Loucy (cell line): ENCODE measurements at regions not wholly inside any gene's neighbourhood (a gene's known extent, or its start where the extent isn't known, plus 50 kb on each side); places are given as distances from the start of the nearest gene placed in this dataset.

Experiments
- H2AFZ ChIP-seq: fragments of 200-600 bp; sonication (generic); 2 replicates; pipeline ENCODE4 v1.6.0; 2016; ENCODE audit warnings: antibody characterized with exemption, mild to moderate bottlenecking, low read length, moderate library complexity
- H3F3A ChIP-seq: fragments of 200-600 bp; 2 replicates; pipeline ENCODE4 v1.6.0; 2016; ENCODE audit warnings: antibody characterized with exemption, low read depth, mild to moderate bottlenecking
- H3K27me3 ChIP-seq: fragments of 200-600 bp; sonication (generic); 2 replicates; pipeline ENCODE4 v1.6.1; 2014; ENCODE audit warnings: low read length, mild to moderate bottlenecking; ENCODE audit not compliant: insufficient read depth, poor library complexity, severe bottlenecking
- H3K36me3 ChIP-seq: fragments of 200-600 bp; sonication (generic); 2 replicates; pipeline ENCODE4 v1.6.1; 2016; ENCODE audit warnings: low read length; ENCODE audit not compliant: insufficient read depth
- H3K4me1 ChIP-seq: fragments of 200-600 bp; sonication (generic); 2 replicates; pipeline ENCODE4 v1.5.1; 2014; ENCODE audit warnings: low read length, mild to moderate bottlenecking; ENCODE audit not compliant: insufficient read depth, poor library complexity, severe bottlenecking
- H3K4me2 ChIP-seq: fragments of 200-600 bp; sonication (generic); 2 replicates; pipeline ENCODE4 v1.6.0; 2014; ENCODE audit warnings: antibody characterized with exemption, low read length, low read depth, mild to moderate bottlenecking; ENCODE audit not compliant: poor library complexity, severe bottlenecking
- H3K4me3 ChIP-seq: fragments of 200-600 bp; sonication (generic); 2 replicates; pipeline ENCODE4 v1.5.1; 2014; ENCODE audit warnings: low read length, mild to moderate bottlenecking, mixed read lengths; ENCODE audit not compliant: poor library complexity, severe bottlenecking
- H3K79me2 ChIP-seq: fragments of 200-600 bp; sonication (generic); 2 replicates; pipeline ENCODE4 v1.6.1; 2014; ENCODE audit warnings: low read length; ENCODE audit not compliant: insufficient read depth
- H3K9ac ChIP-seq: fragments of 200-600 bp; sonication (generic); 2 replicates; pipeline ENCODE4 v1.6.0; 2014; ENCODE audit warnings: mild to moderate bottlenecking, low read depth, low read length, moderate library complexity; ENCODE audit not compliant: poor library complexity, severe bottlenecking
- H3K9me2 ChIP-seq: fragments of 200-600 bp; sonication (generic); replicated peaks from 2 replicates; pipeline ENCODE4 v1.6.1; 2016; ENCODE audit warnings: low read depth, low read length, mixed read lengths
- H3K9me3 ChIP-seq: fragments of 200-600 bp; sonication (generic); 2 replicates; pipeline ENCODE4 v1.6.1; 2014; ENCODE audit warnings: mild to moderate bottlenecking, antibody characterized with exemption, low read length, low read depth; ENCODE audit not compliant: insufficient read depth
- H4K20me1 ChIP-seq: fragments of 200-600 bp; sonication (generic); 2 replicates; pipeline ENCODE4 v1.6.0; 2014; ENCODE audit warnings: antibody characterized with exemption, low read length, mild to moderate bottlenecking; ENCODE audit not compliant: insufficient read depth, poor library complexity, severe bottlenecking
- CTCF ChIP-seq: fragments of 200-600 bp; sonication (generic); conservative IDR thresholded peaks from 2 replicates; pipeline ENCODE4 v1.5.1; 2014; ENCODE audit warnings: mild to moderate bottlenecking, antibody characterized with exemption, low read length
- EZH2phosphoT487 ChIP-seq: fragments of 200-600 bp; IDR thresholded peaks from 2 replicates; pipeline ENCODE4 v1.6.1; 2018; ENCODE audit warnings: antibody characterized with exemption, mild to moderate bottlenecking, moderate library complexity, borderline replicate concordance

DNA sequence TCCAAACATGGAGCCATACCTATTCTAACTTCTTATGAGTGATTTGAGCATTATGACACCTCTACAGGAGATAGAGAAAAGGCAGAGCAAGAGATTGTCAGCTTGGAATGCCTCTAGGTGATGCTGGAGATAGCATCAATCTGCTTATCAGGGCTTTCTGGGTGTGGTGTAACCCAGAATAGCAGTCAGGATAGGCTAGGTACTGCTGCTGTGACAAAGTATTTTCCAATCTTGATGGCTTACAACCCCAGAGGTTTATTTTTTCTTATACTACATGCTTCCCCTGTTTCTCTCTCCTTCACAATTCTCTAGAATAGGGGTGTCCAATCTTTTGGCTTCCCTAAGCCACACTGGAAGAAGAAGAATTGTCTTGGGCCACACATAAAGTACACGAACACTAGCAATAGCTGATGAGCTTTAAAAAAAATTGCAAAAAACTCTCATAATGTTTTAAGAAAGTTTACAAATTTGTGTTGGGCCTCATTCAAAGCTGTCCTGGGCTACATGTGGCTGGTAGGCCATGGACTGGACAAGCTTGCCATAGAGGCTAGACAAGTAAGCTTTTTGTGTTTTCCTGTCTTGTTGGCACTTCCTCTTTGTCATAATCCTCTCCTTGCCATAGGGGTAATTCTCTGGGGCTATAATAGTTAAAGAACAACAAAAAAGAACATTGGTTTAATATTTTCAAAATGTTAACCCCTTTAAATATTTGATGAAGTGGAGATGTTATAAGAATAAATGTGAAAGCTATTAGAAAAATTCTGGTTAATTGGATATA, 123.9 kb upstream of the PMCH start:
- Histone ChIP-seq H3K36me3 (no peaks in the 10 kb centered on the region), H3K9me2 (no peaks in the 10 kb centered on the region), H3K9ac (no peak overlapping the region), H3K79me2 (no peaks in the 10 kb centered on the region), H3K4me2 (no peak overlapping the region), H3K9me3 (no peaks in the 10 kb centered on the region), H3F3A (no peaks in the 10 kb centered on the region), H3K4me3 (no peak overlapping the region), H2AFZ (no peak overlapping the region), H3K4me1 (no peaks in the 10 kb centered on the region), H3K27me3 (no peaks in the 10 kb centered on the region), H4K20me1 (no peaks in the 10 kb centered on the region)
- TF ChIP-seq EZH2phosphoT487 (no peak), CTCF (no peak)

GRCh38 chr12:102317155-102317554, 119.5 kb upstream of the PMCH start:
- Histone ChIP-seq H3K4me3 (no peak overlapping the region), H3K9me2 (no peaks in the 10 kb centered on the region), H3F3A (no peaks in the 10 kb centered on the region), H4K20me1 (no peaks in the 10 kb centered on the region), H3K9ac (no peak overlapping the region), H3K79me2 (no peaks in the 10 kb centered on the region), H2AFZ (no peak overlapping the region), H3K36me3 (no peaks in the 10 kb centered on the region), H3K9me3 (no peaks in the 10 kb centered on the region), H3K4me1 (no peaks in the 10 kb centered on the region), H3K27me3 (no peaks in the 10 kb centered on the region), H3K4me2 (no peak overlapping the region)
- TF ChIP-seq EZH2phosphoT487 (no peak), CTCF (no peak)

DNA sequence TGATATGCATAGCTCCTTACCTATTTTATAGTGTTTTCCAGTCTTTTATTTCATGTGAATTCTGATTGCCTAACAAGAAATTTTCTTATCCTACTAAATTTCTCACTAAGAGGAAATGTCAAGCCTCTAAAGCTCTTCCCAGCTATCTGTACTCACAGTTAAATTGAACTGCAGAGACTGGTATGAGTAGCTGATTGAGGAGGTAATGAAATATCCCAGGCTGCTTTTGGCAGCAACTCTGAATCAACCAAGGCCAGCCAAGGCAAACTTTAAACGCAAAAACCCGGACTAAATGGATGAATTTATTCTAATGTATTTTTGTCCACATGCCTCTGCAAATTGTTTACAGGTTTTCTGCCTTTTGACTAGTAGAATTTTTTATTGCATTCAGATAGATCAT, 119.1 kb upstream of the PMCH start:
- Histone ChIP-seq H3K27me3 (no peaks in the 10 kb centered on the region), H3K79me2 (no peaks in the 10 kb centered on the region), H4K20me1 (no peaks in the 10 kb centered on the region), H3K9ac (no peak overlapping the region), H3K4me2 (no peak overlapping the region), H3K4me1 (no peaks in the 10 kb centered on the region), H3F3A (no peaks in the 10 kb centered on the region), H3K9me2 (no peaks in the 10 kb centered on the region), H3K36me3 (no peaks in the 10 kb centered on the region), H2AFZ (no peak overlapping the region), H3K4me3 (no peak overlapping the region), H3K9me3 (no peaks in the 10 kb centered on the region)
- no peak for TF ChIP-seq CTCF
- no peak for TF ChIP-seq EZH2phosphoT487
